H1 (cell line): ENCODE measurements at regions not wholly inside any gene's neighbourhood (a gene's known extent, or its start where the extent isn't known, plus 50 kb on each side); places are given as distances from the start of the nearest gene placed in this dataset.

Experiments used
- CTCF ChIA-PET: fragments of 300-600 bp; sonication (Branson Sonifier 250); formaldehyde crosslinking; loops from one replicate; lab custom pipeline; 2021; ENCODE audit not compliant: partially characterized antibody; lab: Charles Lee
- POLR2A ChIA-PET: fragments of 300-600 bp; sonication (Branson Sonifier 250); formaldehyde crosslinking; loops from one replicate; lab custom pipeline; 2021; ENCODE audit warnings: inconsistent platforms; ENCODE audit not compliant: partially characterized antibody; lab: Charles Lee
- DNase-seq, 2 experiments: peaks; one replicate each; pipeline versions ENCODE4 v3.0.0 to v3.0.0-alpha.2; 2010 to 2022; ENCODE audit warnings: low spot score in 2 of 2, low read depth in 1 of 2, mixed read lengths in 1 of 2
- FAIRE-seq: peaks from 2 replicates; lab custom pipeline; 2011; peaks lifted over from hg19 to GRCh38; lab: Jason Lieb, UNC
- H2AFZ ChIP-seq: 2 replicates; pipeline ENCODE4 v1.8.1; 2012; ENCODE audit warnings: low read length, inconsistent platforms
- H2AK5ac ChIP-seq: 2 replicates; pipeline ENCODE4 v1.6.1; 2013; ENCODE audit warnings: low read depth, low read length
- H2BK120ac ChIP-seq: replicated peaks from 2 replicates; pipeline ENCODE3; 2013; ENCODE audit warnings: low read depth, low read length, inconsistent platforms
- H2BK12ac ChIP-seq: 2 replicates; pipeline ENCODE4 v1.6.1; 2013; ENCODE audit warnings: low read depth, low read length
- H2BK15ac ChIP-seq: 2 replicates; pipeline ENCODE4 v1.6.1; 2013; ENCODE audit warnings: low read length
- H2BK20ac ChIP-seq: 2 replicates; pipeline ENCODE4 v1.6.1; 2013; ENCODE audit warnings: low read length
- H2BK5ac ChIP-seq: 2 replicates; pipeline ENCODE4 v1.6.1; 2013; ENCODE audit warnings: low read depth, low read length
- H3K14ac ChIP-seq: 2 replicates; pipeline ENCODE4 v1.6.1; 2013; ENCODE audit warnings: inconsistent platforms; ENCODE audit not compliant: insufficient read length
- H3K18ac ChIP-seq: 2 replicates; pipeline ENCODE4 v1.6.1; 2013; ENCODE audit warnings: low read length; ENCODE audit errors: extremely low read depth
- H3K23ac ChIP-seq: 2 replicates; pipeline ENCODE4 v1.6.1; 2013; ENCODE audit warnings: inconsistent platforms; ENCODE audit not compliant: insufficient read length
- H3K23me2 ChIP-seq: 2 replicates; pipeline ENCODE4 v1.6.1; 2013; ENCODE audit warnings: low read depth, low read length
- H3K27ac ChIP-seq: 2 replicates; pipeline ENCODE4 v1.6.1; 2011; ENCODE audit warnings: low read depth, low read length, inconsistent platforms
- H3K27me3 ChIP-seq, 4 experiments: replicated peaks in 1 of 4; 1 replicate in 1 of 4; 2 replicates in 3 of 4; pipeline versions ENCODE4 v1.6.1 to v1.8.1; 2011 to 2013; ENCODE audit warnings: low read length in 3 of 4, mild to moderate bottlenecking in 3 of 4, inconsistent platforms in 2 of 4, mixed read lengths in 2 of 4, moderate library complexity in 1 of 4; ENCODE audit not compliant: control insufficient read depth in 3 of 4, insufficient read depth in 3 of 4; ENCODE audit errors: extremely low read depth in 1 of 4
- H3K36me3 ChIP-seq, 4 experiments: 2 replicates each; pipeline versions ENCODE4 v1.6.1 to v1.8.1; 2011 to 2013; ENCODE audit warnings: mild to moderate bottlenecking in 4 of 4, low read length in 3 of 4, moderate library complexity in 2 of 4, control low read depth in 1 of 4, inconsistent platforms in 1 of 4; ENCODE audit not compliant: insufficient read depth in 4 of 4, control insufficient read depth in 2 of 4
- H3K4ac ChIP-seq: replicated peaks from 2 replicates; pipeline ENCODE3; 2013; ENCODE audit warnings: low read length, low read depth, mixed read lengths, inconsistent platforms; ENCODE audit not compliant: insufficient read length
- H3K4me1 ChIP-seq, 4 experiments: replicated peaks in 1 of 4; 1 replicate in 1 of 4; 2 replicates in 3 of 4; pipeline versions ENCODE4 v1.6.1 to v1.8.1; 2011 to 2013; ENCODE audit warnings: low read length in 3 of 4, inconsistent platforms in 2 of 4, mixed read lengths in 1 of 4; ENCODE audit not compliant: insufficient read depth in 4 of 4, control insufficient read depth in 3 of 4
- H3K4me2 ChIP-seq, 2 experiments: 2 replicates each; pipeline versions ENCODE4 v1.6.1 to v1.8.1; 2011 to 2013; ENCODE audit warnings: low read depth in 2 of 2, low read length in 2 of 2, control low read depth in 1 of 2, inconsistent platforms in 1 of 2, mild to moderate bottlenecking in 1 of 2; ENCODE audit not compliant: insufficient read depth in 1 of 2
- H3K4me3 ChIP-seq, 4 experiments: fragments of 200-600, 300-600 bp in 1 of 4; sonication (generic), shearing (Covaris generic), sonication (Bioruptor Twin) in 1 of 4; 2 replicates each; pipeline versions ENCODE4 v1.5.1 to v1.8.1; 2011 to 2016; ENCODE audit warnings: low read length in 4 of 4, low read depth in 3 of 4, control low read depth in 2 of 4, inconsistent platforms in 2 of 4, mild to moderate bottlenecking in 2 of 4, mixed read lengths in 1 of 4, moderate library complexity in 1 of 4; ENCODE audit not compliant: insufficient read depth in 2 of 4; ENCODE audit errors: extremely low read depth in 1 of 4
- H3K56ac ChIP-seq: replicated peaks from 2 replicates; pipeline ENCODE3; 2013; ENCODE audit warnings: low read depth, mild to moderate bottlenecking, mixed read lengths, low read length, inconsistent platforms; ENCODE audit not compliant: insufficient read length
- H3K79me1 ChIP-seq: 2 replicates; pipeline ENCODE4 v1.6.1; 2013; ENCODE audit warnings: low read depth, low read length, control low read depth
- H3K79me2 ChIP-seq, 2 experiments: 2 replicates each; pipeline versions ENCODE4 v1.6.1 to v1.8.1; 2012 to 2013; ENCODE audit warnings: low read length in 2 of 2, mild to moderate bottlenecking in 2 of 2, inconsistent platforms in 1 of 2; ENCODE audit not compliant: insufficient read depth in 2 of 2, control insufficient read depth in 1 of 2
- H3K9ac ChIP-seq, 4 experiments: replicated peaks in 1 of 4; 1 replicate in 1 of 4; 2 replicates in 3 of 4; pipeline versions ENCODE4 v1.6.1 to v1.8.1; 2011 to 2013; ENCODE audit warnings: low read depth in 3 of 4, low read length in 3 of 4, control low read depth in 2 of 4, mild to moderate bottlenecking in 2 of 4, moderate library complexity in 2 of 4, inconsistent platforms in 1 of 4; ENCODE audit errors: extremely low read depth in 1 of 4
- H3K9me3 ChIP-seq, 2 experiments: 2 replicates each; pipeline versions ENCODE4 v1.6.1 to v1.8.1; 2012 to 2013; ENCODE audit warnings: mild to moderate bottlenecking in 2 of 2, moderate library complexity in 2 of 2, control low read depth in 1 of 2, inconsistent platforms in 1 of 2, low read depth in 1 of 2, low read length in 1 of 2, mixed read lengths in 1 of 2; ENCODE audit not compliant: insufficient read depth in 2 of 2
- H4K20me1 ChIP-seq, 2 experiments: replicated peaks in 1 of 2; 2 replicates each; pipeline versions ENCODE3 to v1.8.1; 2011 to 2013; ENCODE audit warnings: inconsistent platforms in 2 of 2, low read length in 2 of 2, mild to moderate bottlenecking in 1 of 2; ENCODE audit not compliant: insufficient read depth in 2 of 2, control insufficient read depth in 1 of 2
- H4K5ac ChIP-seq: 2 replicates; pipeline ENCODE4 v1.6.1; 2013; ENCODE audit warnings: low read length, low read depth, mixed read lengths, inconsistent platforms; ENCODE audit not compliant: insufficient read length
- H4K8ac ChIP-seq: 2 replicates; pipeline ENCODE4 v1.8.0; 2013; ENCODE audit warnings: mild to moderate bottlenecking, moderate library complexity, low read length, inconsistent platforms; ENCODE audit not compliant: insufficient read depth; ENCODE audit errors: extremely low read depth
- H4K91ac ChIP-seq: replicated peaks from 2 replicates; pipeline ENCODE3; 2013; ENCODE audit warnings: low read length, mixed read lengths, inconsistent platforms; ENCODE audit not compliant: insufficient read length
- ATF2 ChIP-seq: IDR thresholded peaks from 2 replicates; pipeline ENCODE4 v1.6.1; 2012; ENCODE audit warnings: low read length, inconsistent platforms
- CEBPB ChIP-seq: IDR thresholded peaks from 2 replicates; pipeline ENCODE4 v1.6.1; 2012; ENCODE audit warnings: low read depth, low read length
- CTCF ChIP-seq, 3 experiments: IDR thresholded peaks; 1 replicate in 2 of 3; 2 replicates in 1 of 3; pipeline versions ENCODE4 v1.5.1 to v1.6.1; 2011; ENCODE audit warnings: low read length in 3 of 3, mild to moderate bottlenecking in 3 of 3, inconsistent platforms in 2 of 3, low read depth in 1 of 3, moderate library complexity in 1 of 3; ENCODE audit not compliant: insufficient read depth in 1 of 3; ENCODE audit errors: control extremely low read depth in 1 of 3
- MAFK ChIP-seq: IDR thresholded peaks from 2 replicates; pipeline ENCODE4 v1.6.1; 2012; ENCODE audit warnings: low read depth, mild to moderate bottlenecking, improper control_type of control experiment, low read length
- RAD21 ChIP-seq, 2 experiments: IDR thresholded peaks in 1 of 2; conservative IDR thresholded peaks in 1 of 2; 2 replicates each; pipeline ENCODE4 v1.6.1; 2011; ENCODE audit warnings: low read depth in 2 of 2, low read length in 2 of 2, improper control_type of control experiment in 1 of 2, inconsistent platforms in 1 of 2, mild to moderate bottlenecking in 1 of 2, moderate library complexity in 1 of 2
- RFX5 ChIP-seq: IDR thresholded peaks from 2 replicates; pipeline ENCODE4 v1.6.1; 2011; ENCODE audit warnings: low read depth, low read length, improper control_type of control experiment, borderline replicate concordance
- SRF ChIP-seq: IDR thresholded peaks from 2 replicates; pipeline ENCODE4 v1.6.1; 2011; ENCODE audit warnings: mild to moderate bottlenecking, low read depth, low read length, moderate library complexity
- WGBS, 2 experiments: shearing (Covaris generic) in 1 of 2; methylation state at CpG; one replicate each; pipeline versions ENCODE4 v1.1.6 to v1.1.7; 2013 to 2015; ENCODE audit warnings: low lambda C conversion rate in 2 of 2, mixed read lengths in 2 of 2, inconsistent platforms in 1 of 2, low coverage in 1 of 2, missing lambda C conversion rate in 1 of 2; ENCODE audit not compliant: insufficient replicate concordance in 2 of 2, insufficient coverage in 1 of 2, insufficient read length in 1 of 2; ENCODE audit errors: extremely low coverage in 1 of 2, missing lambda C conversion rate in 1 of 2; 5-methylcytosine and 5-hydroxymethylcytosine counted together

GRCh38 chr6:56767892-56768531, 125.3 kb upstream of the DST start:
- Histone ChIP-seq H2BK15ac (no peak overlapping the region), H3K18ac (no peak overlapping the region), H3K9ac (no peak overlapping the region), H4K8ac (no peak overlapping the region), H2AFZ (no peak overlapping the region), H3K27me3 (no peaks in the 10 kb centered on the region), H3K14ac (no peak overlapping the region), H3K36me3 (no peaks in the 10 kb centered on the region), H3K4me2 (no peak overlapping the region), H4K91ac (no peak overlapping the region), H2AK5ac (no peak overlapping the region), H3K56ac (no peak overlapping the region), H3K79me1 (no peaks in the 10 kb centered on the region), H3K4me1 (peaks cover 0 to 10% (median 6%) of the 10 kb centered on the region in 4 experiments; a peak in 4 of 7 replicates), H4K5ac (no peak overlapping the region), H2BK120ac (no peak overlapping the region), H2BK12ac (no peak overlapping the region), H3K79me2 (peaks cover 0 to 89% of the 10 kb centered on the region in 2 experiments; a peak in 3 of 4 replicates), H3K23ac (no peak overlapping the region), H4K20me1 (no peaks in the 10 kb centered on the region), H3K27ac (no peak overlapping the region), H3K4me3 (no peak overlapping the region), H2BK5ac (no peak overlapping the region), H2BK20ac (no peak overlapping the region), H3K4ac (no peak overlapping the region), H3K9me3 (no peaks in the 10 kb centered on the region), H3K23me2 (no peaks in the 10 kb centered on the region; the same call in 1 of the 2 replicates)
- DNase-seq: no peak
- FAIRE-seq: no peak
- WGBS, 2 experiments: 83% methylated on average over 4 of the region's 4 CpGs; no CpG with 5 or more reads in 1 of the 2 experiments
- TF ChIP-seq RFX5 (no peak), SRF (no peak), CTCF (IDR thresholded peaks at IDR 0.05; ENCODE audit: control extremely low read depth in 1 of 3, insufficient read depth in 1 of 3, low read depth in 1 of 3, low read length in 3 of 3) (peak in 1 of 3 experiments; percentile 11; a peak in 1 of 4 replicates), MAFK (no peak), ATF2 (no peak), CEBPB (no peak), RAD21 (IDR thresholded peaks at IDR 0.05 in 1 of 2, conservative IDR thresholded peaks at IDR 0.05 in 1 of 2; ENCODE audit: low read depth in 2 of 2, low read length in 2 of 2) (peak; percentile 21 to 41)
- POLR2A ChIA-PET: interaction anchor here (0.9 to 2.1 kb wide), 3 partner anchors 8 to 76 kb away, joined by 3 to 5 read pairs (median 3); no protein-coding TSS in a partner anchor
- CTCF ChIA-PET: interaction anchor here (0.8 to 1.4 kb wide), 4 partner anchors 9 to 83 kb away, joined by 3 to 13 read pairs (median 5); no protein-coding TSS in a partner anchor
